NCI-H2171 treated with DMSO at 0.1 percent for 48 hours (cell line): ENCODE measurements at regions not wholly inside any gene's neighbourhood (a gene's known extent, or its start where the extent isn't known, plus 50 kb on each side); places are given as distances from the start of the nearest gene placed in this dataset.

Experiments used
- DNase-seq: peaks from one replicate; lab custom pipeline; 2025; lab: John Stamatoyannopoulos, UW

DNA sequence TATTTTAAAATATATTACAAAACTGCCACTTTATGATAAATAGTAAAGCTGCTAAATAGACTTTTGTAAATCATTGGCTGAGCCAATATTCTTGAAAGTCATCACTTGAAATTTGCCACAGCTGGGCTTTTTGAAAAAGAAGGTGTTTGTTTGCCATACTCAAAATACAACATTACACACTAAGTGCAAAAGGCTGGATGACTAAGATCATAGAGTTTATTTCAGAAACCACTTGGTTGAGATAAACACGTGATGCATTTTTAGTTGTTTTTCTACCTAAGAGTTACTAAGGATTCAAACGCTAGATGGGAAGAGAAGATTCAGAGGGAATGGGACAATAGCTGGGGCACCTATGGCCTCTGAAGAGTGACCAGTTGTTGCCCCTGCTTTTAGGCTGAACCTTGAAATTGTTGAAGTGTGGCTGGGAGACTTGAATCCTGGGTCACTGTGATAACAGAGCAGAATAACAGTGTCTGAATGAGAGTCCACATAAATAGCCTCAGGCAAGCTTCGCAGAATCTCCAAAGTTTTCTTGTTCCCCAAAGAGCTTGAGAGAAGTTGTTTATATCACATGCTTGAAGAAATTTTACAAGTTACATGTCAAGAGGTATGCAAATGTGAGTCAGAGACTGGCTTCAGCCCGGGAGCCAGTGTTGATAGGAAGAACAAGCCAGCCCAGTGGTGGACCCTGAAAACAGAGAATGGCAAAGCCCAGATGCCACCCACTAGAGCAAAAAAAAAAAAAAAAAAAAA, 409.8 kb downstream of the GPD2 start:
- no peak for DNase-seq

DNA sequence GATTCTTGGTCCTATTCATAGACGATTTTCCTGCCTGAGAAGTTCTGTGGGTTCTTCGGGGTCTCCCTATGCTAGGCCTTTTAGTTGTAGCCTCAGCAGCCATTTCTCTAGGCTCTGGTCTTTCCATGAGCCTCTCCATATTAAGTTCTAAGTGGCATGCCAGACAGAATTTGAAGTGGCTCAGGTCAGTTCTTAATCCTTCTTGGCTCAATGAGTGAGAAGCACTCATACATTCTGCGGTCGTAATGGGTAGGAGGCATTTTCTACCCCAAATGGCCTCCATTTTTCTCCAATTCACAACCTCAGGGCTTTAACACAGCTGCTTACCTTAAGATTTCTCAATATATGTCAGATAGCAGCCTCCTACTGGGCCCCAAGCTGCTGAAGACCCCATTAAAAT, 405.3 kb upstream of the GALNT5 start:
- DNase-seq = no peak

DNA sequence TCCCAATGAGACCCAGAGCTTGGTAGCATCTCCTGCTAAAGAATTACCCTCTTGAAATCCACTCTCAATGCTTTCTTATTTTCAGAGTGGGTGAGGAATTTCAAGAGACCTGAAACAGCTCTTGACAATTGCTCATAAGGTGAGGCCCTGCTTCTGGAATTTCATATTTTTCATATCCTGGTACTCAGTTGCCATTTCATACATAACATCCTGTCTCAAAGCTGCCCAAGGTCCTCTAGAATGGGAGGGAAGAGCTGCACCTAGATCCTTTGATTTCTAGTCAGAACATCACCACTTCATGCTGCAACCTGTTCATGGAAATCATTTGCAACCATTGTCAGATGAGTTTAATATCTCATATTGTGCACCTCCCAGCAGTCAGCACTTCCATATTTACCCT, 404.8 kb upstream of the GALNT5 start:
- DNase-seq = no peak

DNA sequence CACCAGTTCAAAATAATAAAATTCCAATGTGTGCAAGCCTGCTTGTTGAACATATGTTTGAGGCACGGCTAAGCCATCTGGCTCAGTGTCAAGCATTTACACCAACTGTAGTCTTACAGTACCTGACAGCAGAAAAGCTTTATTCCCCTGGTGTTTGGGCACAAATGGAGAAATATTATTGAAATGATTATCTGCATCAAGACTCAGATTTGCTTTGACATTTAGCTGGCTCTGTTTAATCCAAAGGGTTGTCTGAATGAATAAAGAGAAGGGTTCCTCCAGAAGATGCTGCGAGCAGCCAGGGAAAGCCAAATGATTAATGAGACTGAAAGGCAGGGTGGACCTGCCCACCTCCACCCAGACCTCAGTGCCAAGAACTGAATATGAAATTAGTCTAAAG, 393.2 kb upstream of the GALNT5 start:
- DNase-seq = peak; percentile 84

DNA sequence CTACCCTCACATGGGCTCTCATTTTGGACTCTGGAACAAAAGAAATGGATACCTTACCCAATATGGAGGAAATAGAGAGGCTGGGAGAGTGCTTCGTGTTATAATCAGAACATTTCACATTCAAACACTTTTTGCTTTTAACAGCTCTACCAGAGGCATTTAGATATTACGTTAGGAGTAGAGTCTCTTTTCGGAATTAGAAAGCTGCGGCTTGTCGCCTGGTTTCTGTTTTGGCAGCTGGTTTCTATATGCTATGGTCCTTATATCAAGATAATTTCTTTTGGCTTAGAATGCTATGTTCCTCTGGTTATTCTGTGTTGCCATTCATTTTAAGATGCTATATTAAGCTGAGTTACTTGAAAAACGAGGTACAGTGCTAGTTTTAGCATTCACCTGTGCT, 392.8 kb upstream of the GALNT5 start:
- no peak for DNase-seq

DNA sequence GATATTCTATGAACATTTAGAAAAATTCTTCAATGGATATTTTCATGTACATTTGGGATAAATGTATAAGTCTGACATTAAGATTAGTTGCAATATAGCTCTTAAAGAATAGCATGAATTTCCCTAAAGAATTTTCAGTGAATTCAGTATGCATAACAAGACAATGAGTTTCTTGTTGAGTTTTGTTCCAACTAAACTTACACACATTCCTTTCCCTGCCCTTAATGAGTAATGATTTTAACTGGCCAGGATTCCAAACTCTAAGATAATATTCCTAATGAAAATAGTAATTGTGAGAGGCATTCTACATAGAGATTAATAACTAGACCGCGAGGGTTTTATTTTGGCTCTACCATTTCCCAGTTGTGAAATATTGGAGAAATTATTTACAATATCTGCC, 390.3 kb upstream of the GALNT5 start:
- DNase-seq = no peak

DNA sequence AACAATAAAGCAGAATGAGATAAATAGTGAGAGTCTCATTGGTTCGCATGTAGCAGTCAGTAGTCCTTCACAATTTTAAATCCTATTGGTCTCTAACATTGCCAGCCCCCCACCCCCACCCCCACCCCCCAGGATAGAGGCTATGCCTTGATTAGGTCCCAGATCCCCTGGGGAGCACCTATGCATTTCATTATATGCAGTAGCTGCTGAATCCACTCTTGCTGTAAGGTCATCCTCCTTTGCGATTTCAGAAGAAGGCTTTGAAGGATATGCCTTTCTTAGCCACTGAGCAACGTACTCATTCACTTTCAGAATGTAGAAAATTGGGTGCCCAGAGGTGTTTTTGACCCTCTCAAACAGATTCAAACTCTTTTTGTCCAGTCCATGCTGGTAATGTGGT, 382.8 kb upstream of the GALNT5 start:
- DNase-seq = no peak

DNA sequence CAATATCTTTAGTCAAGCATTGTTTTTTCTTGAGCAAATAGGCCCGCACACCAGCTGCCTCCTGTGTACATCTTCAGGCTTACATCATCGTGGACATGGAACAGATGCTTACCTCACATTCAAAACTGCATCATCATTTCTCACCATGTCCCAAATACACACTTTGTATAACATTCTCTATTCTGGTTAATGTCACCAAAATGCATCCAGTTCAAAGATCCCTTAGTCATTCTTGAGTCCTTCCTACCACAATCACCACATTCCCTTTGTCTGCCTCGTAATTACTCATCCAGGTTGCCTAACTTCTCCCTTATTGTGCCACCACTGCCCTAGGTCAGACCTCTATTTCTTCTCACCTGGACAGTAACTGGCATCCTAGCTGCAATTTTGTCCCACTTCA, 373.7 kb upstream of the GALNT5 start:
- DNase-seq = peak; percentile 43

DNA sequence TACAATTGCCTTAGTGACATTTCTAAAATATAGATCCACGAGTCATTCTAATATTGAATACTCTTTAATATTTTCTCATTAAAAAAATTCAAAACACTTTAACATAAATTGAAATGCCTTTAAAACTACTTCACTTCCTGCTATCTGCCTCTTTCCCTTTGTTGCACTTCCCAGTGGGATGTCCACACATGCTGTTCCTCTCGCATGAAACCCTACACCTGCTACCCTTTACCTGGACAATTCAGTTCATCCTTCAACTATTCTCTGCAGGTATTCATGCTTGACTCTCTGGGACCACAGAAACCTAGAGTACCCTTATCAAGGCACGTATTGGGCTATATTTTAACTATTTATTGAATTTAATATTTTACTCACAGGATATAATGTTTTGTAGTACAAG, 373.3 kb upstream of the GALNT5 start:
- DNase-seq = no peak

DNA sequence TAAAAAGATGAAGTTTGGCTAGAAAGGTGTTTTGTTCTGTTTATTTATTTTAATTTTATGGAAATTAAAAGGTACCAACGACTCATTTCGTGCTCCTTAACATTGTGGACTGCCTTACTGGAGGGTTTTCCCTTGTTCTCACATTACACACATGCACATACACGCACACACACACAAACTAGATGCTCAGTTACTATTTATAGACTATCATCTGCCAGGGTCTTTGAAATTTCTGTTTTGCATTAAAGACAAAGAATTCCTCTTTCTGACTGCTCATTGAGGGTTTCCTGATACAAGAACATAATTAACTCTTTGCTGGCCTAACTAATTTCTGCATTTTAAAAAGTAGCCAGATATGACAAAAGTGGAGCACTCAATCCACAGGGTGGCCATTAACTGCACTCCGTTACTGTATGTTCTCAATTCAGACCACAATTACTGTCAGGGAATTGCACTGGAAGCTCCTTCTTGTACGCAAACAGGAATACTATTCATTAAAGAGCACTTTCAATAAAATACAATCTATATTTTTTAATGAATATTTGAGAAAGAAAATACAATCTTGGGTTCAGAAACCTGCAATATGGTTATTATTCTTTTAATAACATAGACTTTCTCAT, 366.9 kb upstream of the GALNT5 start:
- peak; percentile 85 for DNase-seq

DNA sequence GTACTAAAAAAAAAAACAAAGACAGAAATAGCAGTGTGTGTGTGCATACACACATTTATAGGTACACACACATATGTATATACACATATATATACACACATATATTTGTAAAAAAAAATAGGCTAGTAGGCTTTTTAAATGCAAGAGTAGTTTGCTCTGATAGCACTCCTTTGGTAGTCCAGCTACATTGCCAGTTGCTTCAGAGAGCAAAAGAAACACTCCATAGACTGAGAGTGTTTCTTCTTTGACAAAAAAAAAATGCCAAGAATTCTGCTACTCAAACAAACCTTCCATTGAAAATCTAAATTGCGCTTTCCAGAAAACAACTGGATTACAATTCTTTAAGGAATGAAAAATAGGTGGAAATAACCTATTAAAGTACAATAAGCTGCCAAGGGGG, 365.9 kb upstream of the GALNT5 start:
- DNase-seq = no peak

DNA sequence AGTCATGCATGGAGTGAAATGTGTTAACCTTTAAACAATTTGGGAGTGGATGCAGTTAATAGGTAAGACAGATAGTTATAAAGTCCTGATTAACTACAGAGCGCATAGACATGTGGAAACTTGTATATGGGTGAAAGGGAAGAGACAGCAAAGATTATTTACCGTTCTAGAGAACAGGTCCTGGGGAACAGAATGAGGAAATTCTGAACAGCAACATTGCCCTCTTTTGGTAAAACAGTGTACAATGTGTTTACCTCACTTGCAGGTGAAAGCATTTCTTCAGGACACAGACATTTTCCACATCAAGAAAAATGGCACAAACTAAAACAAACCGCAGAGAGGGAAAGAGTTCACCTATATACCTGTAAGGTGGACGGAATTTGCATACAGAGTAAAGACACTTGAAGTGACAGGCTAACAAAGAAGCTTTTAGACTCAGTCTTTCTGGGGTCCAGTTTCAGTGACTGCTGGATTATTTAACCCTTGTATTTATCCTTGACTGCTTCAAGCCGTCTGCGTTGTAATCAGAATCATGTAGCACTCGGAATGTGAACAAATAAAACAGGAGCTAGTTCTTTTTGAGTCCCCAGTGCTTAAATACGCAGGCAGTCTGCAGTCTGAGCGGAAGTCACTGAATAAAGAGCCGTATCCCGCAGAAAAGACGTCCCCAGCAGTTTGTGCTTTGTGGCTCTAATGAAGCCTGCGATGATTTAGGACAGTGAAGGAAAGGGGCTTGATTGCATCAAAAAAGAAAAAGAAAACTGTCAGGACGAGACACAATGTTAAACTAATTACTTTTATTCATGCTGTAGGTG, 364.8 kb upstream of the GALNT5 start:
- peak; percentile 94 for DNase-seq

DNA sequence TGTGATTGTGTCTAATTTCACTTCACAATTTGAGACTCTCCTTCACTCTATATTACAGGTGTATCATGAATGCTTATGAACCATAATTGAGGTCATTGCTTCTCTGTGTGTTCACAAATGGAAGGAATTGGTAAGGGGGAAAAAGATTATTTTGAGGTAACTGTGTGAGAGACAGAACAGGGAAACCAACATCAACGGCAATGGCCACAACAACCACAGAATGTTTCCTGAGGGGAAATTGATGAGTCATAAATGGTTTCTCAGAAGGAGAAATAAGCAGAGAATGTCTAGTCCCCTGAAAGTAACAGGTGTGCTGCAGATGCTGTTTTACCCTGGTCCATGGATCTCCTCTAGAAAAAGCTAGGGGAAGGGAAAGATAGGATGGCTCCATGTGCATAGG, 361.2 kb upstream of the GALNT5 start:
- DNase-seq = no peak

DNA sequence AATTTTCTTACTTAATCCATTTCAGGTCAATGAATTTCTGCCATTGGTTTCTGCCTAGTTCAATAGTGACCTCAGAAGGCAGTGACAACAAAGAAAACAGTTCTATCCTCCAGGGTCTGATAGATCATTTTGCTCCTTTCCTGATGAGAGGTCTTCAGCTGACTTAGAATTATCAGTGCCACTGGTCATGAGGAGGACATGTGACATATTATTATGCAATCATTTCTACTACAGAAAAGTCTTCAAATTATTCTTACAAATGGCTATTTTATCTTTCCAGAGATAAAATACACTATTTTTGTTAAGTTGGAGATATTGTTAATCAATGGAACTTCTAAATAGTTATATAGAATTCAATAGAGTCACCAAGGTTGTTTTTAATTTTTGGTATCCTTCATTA, 360.0 kb upstream of the GALNT5 start:
- DNase-seq = no peak

DNA sequence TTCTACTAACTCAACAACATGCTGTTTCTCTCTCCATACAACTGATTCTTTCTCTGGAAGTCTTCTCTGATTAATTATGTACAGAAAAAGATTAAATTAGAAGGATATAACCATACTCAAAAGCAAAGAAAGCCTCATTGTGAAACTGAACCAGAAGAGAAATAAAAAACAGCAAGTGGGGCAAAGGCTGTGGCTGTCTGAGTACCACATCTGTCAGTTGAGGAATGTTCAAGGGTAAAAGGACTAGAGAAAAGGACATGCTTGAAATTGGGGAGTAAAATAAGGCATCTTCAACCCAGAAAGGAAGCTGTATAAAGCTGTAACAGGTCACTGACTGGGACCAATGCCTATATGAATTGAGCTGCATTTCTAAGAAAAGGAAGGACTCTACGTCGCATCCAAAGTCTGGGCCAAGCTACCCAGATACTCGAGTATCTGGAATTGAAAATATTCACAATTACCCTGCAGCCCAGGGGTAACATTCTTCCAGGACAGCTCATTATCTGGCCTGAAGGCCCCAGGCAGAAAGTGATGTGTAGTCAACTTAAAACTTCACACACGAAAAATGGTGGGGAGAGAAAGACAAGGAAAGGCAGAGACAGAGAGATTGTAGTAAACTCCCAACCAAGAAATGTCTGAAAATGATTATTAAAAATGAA, 356.0 kb upstream of the GALNT5 start:
- DNase-seq = no peak

DNA sequence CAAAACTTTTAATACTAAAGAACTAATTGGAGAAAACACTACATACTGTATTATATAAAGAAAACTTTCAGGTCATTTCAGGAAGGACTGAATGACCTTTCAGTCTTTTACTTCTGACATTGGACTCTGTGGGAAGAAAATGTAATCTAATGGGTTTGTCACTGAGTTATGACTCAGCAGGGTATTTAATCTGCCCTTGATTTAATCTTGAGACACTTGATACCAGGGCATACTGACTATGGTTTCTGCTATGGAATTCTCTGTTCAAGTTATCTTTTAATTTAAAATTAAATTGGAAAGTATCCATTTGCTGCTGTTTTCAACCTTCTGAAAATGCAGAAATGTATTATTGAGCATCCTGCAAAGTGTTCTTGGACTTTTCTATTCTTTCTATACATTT, 354.2 kb upstream of the GALNT5 start:
- no peak for DNase-seq

DNA sequence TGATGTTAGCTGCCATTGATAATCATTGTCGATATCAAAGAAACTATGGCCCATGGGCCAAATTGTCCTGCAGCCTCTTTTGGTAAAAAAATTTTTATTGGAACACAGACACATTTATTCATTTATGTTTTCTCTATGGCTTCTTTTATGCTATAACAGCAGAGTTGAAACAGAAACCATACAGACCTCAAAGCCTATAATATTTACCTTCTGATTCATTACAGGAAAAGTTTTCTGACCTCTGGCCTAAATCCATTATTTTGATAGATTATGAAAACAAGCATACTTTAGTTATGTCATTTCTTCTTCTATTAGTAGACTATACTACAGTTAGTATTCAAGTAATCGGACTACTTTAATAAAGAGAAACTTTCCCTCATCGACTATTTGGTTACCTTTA, 349.7 kb upstream of the GALNT5 start:
- no peak for DNase-seq

DNA sequence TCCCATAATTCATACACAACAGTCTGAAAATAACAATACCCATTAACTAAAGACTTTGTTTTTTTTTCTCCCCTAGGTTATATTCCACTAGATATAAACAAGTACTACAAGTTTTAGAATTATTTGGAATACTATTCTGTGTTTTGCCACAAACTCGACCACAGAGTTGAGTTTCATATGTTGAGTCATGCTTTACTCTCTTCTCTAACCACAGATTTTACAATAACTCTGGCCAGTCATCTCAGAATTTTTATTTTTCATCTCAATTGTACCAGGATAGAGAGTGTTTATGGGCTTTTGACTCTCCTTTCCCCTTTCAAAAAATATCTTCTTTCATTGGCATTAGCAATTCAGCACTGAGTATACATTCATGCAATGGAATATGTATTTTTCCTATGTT, 348.7 kb upstream of the GALNT5 start:
- no peak for DNase-seq

DNA sequence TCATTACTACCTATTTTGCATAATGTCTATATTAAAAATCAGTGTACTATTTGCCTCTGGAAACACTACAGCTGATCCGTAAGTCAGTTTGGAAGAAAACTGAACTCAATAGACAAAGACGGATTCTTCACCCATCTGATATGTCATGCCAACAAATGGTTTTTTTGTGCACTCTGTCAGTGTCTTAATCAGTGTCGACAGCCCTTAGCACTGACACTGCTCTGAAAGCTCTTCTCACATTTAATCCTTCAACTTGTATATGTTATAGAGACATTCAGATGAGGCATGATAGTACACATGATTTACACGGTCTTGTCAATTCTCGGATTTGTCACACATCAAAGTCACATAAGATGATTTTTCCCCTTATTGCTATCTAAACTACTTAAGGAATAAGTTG, 347.5 kb upstream of the GALNT5 start:
- no peak for DNase-seq

DNA sequence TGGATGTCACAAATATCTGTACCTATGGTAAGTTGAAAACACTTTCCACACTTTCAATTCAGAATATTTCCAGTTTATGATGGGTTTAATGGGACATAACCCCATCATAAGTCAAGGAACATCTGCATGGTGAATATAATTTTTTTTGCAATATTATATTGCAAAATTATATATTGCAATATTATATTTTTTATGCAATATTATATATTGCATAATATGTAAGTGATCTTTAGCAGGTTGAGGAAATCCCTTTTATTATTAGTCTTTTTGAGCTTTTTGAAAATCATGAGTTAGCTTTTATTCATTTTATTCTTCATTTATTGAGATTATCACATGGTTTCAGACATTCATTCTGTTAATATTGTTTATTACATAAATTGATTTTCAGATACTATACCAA, 342.2 kb upstream of the GALNT5 start:
- no peak for DNase-seq

DNA sequence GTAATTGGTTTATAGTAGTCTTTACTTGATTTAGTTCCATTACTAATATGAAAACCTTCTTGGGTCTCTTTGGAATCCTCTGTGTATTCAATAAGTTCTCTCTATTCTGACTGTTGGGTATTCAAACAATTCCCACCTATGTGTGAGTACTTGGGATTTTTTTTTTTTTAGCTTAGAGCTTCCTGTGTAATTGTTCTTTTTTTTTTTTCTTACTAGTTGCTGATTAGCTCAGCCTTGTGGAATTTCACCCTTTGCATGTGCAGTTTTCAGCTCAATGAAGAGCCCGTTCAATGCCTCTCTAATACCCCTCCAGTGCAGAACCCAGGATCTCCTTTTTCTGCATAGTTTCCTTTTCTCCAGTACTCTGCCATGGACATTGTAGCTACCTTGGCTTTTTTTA, 339.1 kb upstream of the GALNT5 start:
- DNase-seq = no peak

DNA sequence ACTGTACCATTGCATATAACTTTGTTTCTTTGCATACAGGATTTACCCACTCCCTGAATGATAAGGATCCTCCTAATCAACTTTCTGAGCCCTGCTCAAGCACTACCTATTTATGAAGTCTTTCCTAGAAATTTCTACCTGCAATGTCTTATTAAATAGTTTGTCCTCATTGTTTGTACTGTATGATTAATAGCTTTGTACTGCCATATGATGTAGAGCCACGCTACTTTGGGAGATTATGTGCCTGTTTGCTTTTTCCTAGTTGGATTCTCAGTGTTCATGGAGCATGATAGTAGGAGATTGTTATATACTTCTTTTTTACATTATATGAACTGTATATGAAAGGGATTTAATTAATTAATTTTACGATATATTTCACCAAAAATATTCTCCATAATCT, 327.1 kb upstream of the GALNT5 start:
- DNase-seq = no peak
